ENCODE measurements at regions not wholly inside any gene's neighbourhood (a gene's known extent, or its start where the extent isn't known, plus 50 kb on each side); places are given as distances from the start of the nearest gene placed in this dataset.

DNA sequence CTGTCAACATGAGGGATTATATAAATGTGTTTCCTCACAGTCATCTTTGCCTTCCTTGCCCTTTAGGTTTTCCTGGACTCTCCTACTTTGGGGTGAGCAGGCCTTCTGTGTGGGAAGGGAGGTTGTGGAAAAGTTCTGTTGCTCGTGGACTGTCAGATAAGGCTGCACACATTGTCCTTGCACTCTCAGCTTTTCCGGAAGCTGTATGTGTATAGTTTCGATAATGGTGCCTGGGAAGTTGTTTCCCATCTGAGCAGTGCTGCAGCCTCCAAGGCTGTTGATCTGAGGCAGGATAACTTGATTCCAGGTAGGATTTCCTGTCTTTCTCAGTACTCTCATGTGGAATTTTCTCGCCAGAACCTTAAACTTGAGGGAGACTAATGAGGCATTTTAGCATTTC lies 297.8 kb upstream of the AZI2 start:
- DNase-seq (ENCODE audit: low read depth in 2 of 2) = no peak

DNA sequence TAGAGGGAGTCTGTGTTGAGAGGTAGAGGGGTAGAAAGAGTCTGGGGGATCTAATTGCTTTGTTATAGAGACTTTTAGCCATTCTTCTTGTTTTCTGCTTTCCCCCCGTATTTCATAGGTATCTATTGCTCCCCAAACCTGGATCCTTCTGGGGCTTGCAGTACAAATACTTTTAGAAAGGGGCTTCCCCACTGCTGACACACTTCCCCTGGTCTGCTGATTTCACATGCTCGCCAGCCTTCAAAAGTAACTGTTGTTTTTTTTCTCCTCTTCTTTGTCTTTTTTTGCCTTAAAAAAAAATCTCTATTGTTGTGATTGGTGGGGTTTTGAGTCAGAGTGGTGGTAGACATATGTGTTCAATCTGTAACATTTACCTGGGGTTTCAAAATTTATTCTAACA lies 300.6 kb upstream of the AZI2 start:
- DNase-seq (ENCODE audit: low read depth in 2 of 2) = no peak

DNA sequence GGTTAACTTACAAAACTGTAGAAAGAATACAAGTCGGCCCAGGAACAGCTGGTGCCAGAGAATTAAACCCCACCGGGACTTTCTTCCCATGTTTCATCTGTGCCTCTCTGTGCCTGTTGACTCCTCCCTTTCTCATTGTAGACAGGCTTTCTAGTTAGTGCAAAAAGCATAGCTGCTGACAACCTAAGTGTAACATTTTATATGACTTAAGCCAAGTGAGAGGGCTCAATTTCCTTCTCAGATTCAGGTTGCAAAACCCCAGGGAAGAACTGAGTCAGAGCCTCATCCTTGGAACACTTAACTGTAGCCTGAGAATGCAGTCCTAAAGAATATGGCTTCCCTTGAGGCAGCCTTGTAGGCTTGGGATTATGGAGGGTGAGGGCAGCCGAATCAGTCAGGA lies 302.5 kb upstream of the AZI2 start:
- no peak for DNase-seq (ENCODE audit: low read depth in 2 of 2)

DNA sequence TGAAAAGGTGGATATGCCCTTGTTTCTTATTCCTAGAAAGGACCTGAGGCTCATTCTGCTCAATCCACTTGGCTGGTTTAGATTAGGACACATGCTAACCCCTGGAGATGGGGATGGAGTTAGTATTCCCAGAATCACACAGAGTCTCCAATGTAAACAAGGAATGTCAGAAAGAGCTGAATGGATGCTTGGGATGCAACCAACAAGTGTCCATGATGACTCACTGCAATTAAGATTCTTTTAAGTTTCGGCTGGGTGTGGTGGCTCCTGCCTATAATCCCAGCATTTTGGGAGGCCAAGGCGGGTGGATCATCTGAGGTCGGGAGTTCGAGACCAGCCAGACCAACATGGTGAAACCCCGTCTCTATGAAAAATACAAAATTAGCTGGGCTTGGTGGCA lies 315.5 kb upstream of the AZI2 start:
- DNase-seq (ENCODE audit: low read depth in 2 of 2) = no peak

DNA sequence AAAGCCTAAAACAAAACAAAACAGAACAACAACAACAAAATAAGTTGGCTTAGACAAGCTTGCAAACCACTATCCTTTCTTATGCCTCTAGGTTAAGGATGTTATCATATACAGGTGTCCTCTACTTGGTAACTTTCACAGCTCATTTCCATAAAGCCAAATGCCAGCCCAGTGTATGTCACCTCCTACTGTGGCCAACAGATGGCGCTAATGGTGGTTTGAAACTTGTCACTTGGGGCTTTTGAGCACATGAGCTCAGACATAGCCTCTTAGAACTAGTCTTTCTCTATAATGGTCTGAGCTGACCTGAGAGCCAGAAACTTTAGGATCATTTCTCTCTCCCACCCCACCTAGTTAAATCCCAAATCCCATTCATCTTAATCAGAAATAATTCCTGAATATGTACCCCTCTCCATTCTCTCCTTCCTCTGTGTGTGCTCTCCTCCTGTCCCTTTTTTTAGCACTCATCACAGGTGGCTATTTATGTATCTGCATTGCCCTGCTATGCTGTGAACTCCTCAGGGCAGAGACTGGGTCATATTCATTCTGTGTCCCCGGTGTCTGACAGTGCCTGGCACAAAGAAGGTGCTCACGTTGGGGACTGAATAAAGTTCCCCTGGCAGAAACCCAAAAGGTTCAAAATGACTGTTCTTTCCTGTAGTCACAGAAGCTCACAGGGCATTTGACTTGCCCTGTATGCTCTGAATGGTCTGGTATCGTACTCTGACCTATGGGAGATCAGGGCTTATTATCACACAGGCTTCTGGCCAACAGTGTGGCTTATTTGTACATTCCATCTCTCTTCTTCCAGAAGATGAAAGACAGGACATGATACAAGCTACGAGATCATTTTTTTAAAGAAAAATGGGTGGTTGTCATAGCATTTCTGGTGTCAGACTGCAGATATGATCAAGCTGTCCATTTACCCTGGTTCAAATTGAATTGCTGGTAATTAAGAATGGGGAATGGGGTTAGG lies 319.3 kb upstream of the AZI2 start:
- peak in 1 of 2 donors; percentile 5 for DNase-seq (ENCODE audit: low read depth in 2 of 2)

DNA sequence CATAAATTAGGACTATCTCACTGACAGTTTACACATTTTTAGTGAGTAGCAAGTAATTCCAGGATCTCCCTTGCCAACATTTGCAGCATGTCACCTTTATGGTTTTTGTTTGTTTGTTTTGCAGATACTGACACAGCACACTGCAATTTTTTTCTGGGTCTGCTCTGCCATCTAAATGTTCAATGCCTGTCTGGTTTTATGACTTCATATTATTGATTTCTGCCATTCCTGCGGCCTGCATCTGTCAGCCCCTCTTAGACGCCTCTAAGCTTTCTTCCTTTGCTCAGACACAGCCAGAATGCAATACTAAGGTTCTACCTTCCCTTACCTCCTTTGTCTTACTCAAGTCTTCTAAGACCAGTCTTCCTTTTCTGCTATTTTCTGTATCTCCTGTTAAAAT lies 321.2 kb upstream of the AZI2 start:
- no peak for DNase-seq (ENCODE audit: low read depth in 2 of 2)

DNA sequence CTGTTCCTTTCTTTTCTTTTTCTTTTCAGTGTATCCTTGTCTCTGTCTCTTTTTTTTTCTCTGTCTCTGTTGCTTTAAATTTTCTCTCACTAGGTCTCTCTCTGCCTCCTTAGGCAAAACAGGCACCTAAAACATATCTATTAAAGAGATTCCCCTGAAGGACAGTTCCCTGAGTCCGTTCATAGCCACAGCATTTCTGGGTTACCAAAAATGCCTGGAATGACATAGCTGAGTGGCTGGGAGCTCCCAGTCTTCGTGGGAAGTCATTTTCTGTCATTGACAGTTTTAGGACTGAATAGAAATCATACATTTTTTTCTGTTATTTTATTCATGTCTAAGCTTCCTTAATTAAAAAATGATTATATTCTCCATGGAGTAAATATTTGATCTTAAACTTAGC lies 323.8 kb upstream of the AZI2 start:
- no peak for DNase-seq (ENCODE audit: low read depth in 2 of 2)

DNA sequence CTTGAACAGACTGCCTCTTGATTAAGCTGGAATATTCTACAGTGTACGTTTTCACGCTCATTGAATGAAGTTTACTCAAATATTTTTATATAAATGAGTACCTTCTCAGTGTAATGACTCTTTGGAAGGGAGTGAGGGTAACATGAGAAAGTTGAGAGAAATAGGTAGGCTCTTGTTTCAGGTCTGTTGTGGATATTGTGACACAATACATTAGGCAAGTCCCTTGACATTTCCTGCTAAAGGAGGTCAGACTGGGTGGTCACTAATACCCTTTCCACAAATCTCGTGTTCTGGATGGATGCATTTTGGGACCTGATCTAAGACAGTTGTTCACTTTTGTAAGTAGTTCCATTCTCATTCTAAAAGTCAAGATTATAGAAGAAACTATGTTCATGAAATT lies 324.8 kb upstream of the AZI2 start:
- no peak for DNase-seq (ENCODE audit: low read depth in 2 of 2)

DNA sequence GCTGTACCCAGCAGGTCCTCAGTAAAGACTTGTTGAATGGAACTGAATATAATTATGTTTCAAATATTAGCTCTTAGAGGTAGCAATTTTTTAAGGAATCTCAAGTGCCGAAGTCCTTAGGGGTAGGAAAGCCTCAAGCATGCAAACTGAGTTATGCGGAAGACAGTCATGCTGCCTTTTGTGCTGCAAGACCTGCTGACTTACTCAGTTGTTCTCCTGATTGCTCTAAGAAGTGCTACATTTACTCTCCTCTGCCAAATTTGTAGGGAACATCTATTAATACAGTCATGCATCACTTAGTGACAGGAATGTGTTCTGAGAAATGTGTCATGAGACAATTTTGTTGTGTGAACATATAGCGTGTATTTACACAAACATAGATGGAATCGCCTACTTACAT lies 325.6 kb upstream of the AZI2 start:
- DNase-seq (ENCODE audit: low read depth in 2 of 2) = no peak

DNA sequence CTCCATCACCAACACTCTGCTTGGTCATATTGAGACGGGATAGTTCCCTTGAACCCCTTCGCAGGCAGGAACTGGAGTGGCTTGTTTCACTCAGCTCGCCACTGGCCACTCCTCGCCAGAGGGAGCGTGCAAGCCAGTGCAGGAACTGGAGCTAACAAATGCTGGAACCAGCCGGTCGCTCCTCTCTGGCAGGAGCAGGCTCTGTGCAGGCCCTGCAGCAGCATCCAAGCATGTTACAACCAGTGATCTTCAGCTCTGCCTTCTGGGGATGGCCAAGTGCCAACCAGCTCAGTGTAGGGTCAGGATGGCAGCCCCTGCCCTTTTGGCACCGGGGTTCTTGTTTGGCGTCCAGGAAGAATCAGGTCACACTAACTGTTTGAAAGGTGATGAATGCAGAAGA lies 329.0 kb upstream of the AZI2 start:
- DNase-seq (ENCODE audit: low read depth in 2 of 2) = no peak

DNA sequence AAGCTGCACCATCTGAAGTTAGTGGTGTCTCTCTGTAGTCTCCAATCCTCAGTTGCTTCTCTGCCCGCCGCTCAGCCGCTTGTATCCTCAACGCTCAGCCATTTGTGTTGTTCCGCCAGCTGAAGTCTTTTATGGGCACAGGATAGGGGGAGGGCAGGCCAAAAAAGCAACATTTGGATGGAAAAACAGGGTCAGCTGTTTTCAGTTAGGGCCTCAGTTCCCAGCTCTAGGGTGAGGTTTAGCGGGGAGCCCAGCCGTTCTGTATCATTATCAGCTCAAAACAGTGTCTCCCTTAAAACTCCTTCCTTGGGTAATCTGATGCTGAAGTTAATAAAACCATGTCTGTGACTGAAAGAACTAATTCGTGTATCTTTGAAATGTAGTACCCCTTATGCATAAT lies 329.5 kb upstream of the AZI2 start:
- no peak for DNase-seq (ENCODE audit: low read depth in 2 of 2)

DNA sequence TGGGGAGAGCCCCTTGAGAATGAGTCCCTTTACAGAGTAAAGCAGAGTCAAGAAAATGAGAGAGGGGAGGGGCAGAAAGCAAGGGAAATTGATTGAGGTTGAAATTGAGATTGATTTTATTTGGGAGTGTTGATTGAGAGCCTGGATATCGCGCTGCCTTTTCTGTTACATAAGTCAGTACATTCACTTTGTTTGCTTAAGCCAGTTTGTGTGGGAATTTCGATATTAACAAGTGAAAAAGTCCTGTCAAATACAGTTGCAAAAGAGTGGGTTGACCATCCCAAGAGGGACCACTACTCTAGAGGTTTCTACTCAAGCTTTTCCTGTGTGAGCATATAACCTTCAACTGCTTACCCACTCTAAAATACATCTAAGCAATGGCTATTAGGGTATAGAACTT lies 331.4 kb upstream of the AZI2 start:
- DNase-seq (ENCODE audit: low read depth in 2 of 2) = no peak

DNA sequence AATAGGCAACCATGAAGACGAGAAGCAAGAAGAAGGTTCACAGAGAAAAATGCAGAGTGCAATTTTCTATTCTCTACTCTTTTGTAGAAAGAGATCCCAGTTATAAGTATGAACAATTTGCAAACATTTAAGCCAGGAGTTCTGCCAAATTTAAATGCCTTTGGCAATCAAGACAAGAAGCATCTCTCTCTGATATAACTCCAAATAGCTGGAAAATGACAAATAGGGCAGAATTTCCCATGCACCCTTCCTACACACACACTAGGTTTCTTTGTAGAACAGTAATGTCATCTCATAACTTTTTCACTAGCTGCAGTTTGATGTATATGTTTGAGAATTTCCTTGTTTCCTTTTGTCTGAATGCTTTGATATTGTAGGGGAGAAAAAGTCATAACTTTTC lies 333.5 kb upstream of the AZI2 start:
- no peak for DNase-seq (ENCODE audit: low read depth in 2 of 2)

DNA sequence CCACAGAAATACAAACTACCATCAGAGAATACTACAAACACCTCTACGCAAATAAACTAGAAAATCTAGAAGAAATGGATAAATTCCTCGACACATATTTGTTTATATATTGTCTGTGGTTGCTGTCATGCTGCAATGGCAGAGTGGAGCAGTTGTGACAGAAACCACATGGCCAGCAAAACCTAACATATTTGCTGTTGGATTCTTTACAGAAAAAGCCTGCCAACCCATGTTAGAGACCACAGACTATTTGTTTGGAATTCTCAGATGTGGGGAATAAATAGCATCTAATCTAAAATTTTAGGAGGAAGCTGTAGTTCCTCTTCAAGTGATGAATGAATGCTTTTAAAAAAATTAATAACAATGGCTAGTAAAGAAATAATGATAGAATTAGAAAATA lies 341.6 kb upstream of the AZI2 start:
- DNase-seq (ENCODE audit: low read depth in 2 of 2) = no peak

DNA sequence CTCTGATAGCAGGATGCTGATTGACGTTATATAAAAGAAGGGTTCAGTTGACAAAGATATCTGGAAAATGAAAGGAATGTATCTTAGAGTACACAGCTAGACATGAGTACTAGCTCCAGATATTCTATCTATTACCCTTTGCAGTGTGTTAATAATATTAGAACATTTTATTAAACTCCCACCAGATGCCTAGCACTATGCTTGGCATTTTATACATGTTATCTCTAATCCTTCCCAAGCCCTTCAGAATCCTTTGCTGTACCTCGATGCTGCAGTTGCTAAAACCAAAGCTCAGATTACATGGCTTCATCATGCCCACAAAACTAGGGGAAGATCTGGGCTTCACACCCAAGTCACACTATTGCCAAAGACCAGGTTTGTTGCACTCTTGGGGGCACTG lies 350.1 kb upstream of the AZI2 start:
- no peak for DNase-seq (ENCODE audit: low read depth in 2 of 2)

DNA sequence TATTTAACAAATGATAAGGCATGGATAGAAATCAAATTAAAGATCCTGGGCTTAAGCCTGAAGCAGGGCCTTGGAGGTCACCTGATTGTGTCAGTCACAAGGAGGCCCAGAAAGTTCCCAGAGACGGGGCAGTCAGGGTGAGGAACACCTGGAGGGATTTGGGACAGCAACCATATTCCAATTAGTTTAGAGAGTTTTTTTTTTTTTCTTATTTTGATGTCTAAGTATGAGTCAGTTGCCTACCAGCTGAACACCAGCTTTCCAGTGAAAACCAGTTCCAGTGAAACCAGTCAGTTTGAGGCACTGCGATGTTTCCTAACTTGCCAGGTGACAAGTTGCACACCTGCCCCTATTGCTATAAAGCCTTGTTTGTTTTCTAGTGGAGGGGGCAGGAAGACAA lies 350.7 kb upstream of the AZI2 start:
- DNase-seq (ENCODE audit: low read depth in 2 of 2) = no peak

DNA sequence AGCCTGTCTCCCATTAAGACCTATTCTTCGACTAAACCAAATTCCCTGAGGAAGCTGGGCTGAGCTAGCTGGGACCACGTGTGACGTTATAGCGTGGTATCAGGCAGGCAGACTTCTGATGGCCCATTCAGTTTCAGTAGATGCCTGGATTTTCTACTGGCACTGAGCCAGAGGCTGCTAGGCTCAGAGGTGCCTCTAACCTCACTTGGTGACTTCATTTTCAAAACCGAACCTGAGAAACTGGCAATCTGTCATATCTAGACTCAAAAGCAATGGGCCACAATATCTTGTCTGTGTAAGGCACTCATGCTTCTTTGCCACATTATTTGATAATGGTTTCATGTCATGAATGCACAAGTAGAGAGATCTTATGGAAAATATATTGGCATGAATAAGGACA lies 352.1 kb upstream of the AZI2 start:
- no peak for DNase-seq (ENCODE audit: low read depth in 2 of 2)

DNA sequence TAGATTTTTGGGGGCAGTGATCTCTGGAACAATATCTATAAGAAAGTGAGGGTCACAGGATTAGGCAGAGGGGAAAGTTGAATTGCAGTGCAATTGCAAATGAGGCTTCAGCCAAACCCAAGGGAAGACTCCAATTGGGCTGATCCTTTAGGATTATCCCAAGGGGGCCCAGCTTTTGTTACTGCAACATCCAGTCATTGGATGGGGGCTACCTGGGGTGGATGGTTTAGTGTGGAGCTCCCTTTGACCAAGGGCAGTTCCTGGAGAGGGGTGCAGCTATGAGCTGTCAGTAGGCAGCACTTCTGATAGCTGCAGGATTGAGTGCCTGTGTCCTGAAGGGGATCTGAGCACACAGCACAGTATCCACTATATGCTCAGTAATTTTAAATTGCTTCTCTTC lies 355.2 kb upstream of the AZI2 start:
- no peak for DNase-seq (ENCODE audit: low read depth in 2 of 2)

DNA sequence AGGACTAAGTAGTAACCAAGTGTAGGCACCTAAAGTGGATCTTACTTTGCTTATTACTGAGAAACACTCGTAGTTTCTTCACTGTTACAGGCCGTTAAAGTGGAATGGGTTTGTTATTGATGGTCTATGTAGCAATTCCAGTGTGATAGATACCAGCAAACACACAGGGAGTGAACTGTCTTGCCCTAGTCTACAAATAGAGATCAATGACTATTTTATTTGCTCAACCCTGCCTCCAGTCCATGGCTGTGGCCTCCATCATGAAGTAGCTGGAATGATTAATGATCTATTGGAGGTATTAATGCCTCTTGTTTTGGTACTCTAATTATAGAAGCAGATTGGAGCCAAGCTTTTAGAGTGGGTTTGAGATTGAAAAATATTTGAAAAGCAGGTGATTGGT lies 362.7 kb upstream of the AZI2 start:
- DNase-seq (ENCODE audit: low read depth in 2 of 2) = no peak

DNA sequence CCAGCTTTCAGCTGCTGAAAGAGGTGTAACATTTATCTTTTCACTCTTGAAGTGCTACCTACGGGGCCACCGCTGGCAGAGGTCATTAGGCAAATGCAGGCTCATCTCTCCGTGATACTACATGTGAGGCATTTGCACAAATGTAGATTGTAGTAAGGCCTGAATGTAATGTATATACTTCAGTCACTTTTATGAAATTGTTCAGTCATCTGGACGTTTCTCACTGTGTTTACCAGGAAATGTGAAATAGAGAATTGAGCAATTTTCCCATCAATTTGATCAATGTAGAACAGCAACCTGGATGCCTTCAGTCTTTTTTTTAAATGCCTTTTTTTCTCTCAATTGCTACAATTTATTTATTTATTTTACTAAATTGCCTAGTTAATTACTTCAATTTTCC lies 368.3 kb upstream of the AZI2 start:
- DNase-seq (ENCODE audit: low read depth in 2 of 2) = no peak

DNA sequence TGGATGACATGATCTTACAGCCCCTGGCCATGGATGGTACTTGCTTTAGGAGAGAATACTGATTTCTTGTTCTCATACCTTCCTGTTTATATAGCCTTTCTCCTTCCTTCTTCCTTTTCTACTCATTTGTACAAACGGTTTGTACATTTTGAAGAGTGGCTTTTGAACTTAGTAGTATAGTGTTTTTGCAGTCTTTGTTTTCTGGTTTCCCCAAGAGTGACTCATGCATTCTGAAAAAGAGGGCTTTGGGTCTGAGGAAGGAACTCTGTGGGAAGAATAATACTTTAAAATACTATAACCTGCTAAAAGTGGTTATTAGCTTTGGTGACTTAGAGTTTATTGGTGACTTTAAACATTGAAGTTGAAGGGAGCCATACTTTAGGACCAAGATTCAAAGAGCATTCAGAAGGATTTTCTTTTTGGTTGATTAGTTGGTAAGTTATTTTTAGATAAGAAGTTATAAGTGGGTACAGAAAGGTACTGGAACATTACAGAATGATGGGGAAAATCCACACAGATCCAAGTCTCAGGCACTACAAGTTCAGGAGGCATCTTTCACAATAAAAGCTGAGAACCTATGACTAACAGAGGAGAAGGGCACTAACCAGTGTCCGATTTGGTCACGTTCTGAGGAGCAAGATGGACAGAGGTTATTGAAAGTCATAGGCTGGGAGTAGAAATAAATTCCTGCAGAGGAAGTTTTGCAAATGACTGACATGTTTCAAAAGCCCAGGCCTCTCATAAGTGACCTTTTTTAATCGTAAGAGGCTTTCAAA lies 369.6 kb upstream of the AZI2 start:
- no peak for DNase-seq (ENCODE audit: low read depth in 2 of 2)

DNA sequence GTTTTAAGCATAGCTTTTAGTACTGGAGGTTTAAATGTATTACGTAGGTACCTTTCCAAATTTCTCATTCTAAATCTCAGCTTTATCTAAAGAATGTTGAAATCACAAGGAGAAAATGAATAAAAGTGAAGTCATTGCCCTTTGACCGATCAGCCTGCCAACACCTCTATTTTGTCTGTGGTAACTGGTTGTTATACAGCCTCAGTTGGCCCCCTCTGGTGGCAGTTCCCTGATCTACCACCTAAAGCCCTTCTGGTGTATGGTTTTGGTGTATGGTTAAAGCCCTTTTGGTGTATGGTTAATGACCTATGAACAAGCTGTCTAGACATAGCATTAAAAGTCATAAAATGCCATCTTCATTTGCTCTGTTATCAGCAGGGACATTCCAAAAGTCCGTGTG lies 378.2 kb upstream of the AZI2 start:
- DNase-seq (ENCODE audit: low read depth in 2 of 2) = no peak

DNA sequence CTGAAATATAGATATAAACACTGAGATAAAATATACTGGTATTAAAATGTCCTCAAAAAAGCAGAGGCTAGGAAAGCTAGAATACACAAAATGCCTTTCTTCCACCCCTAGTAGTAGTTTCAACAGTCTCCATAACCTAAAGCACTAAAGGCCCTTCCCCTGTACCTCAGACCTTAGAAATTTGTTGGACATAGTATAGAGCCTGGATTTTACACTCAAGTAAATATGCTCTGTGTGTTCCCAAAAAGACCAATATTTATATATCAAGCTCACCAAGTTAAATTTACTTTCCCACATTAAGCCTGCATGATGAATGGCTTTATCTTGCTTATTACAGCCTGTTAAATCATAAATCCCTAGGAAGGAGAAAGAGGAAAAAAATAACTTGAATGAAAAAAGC lies 378.7 kb upstream of the AZI2 start:
- DNase-seq (ENCODE audit: low read depth in 2 of 2) = no peak
